HCT116 (cell line): ENCODE measurements at regions not wholly inside any gene's neighbourhood (a gene's known extent, or its start where the extent isn't known, plus 50 kb on each side); places are given as distances from the start of the nearest gene placed in this dataset.

Experiments
- CTCF ChIP-seq, 3 experiments: fragments of 200-600 bp in 1 of 3; sonication (generic) in 1 of 3; IDR thresholded peaks in 2 of 3; conservative IDR thresholded peaks in 1 of 3; 2 replicates each; pipeline ENCODE4 v1.5.1; 2012 to 2017; ENCODE audit warnings: low read depth in 2 of 3, low read length in 2 of 3, antibody characterized with exemption in 1 of 3, borderline replicate concordance in 1 of 3, control low read depth in 1 of 3, mild to moderate bottlenecking in 1 of 3, mixed read lengths in 1 of 3, mixed run types in 1 of 3, moderate library complexity in 1 of 3; ENCODE audit not compliant: insufficient read depth in 1 of 3
- EZH2 ChIP-seq: fragments of 200-600 bp; sonication (generic); IDR thresholded peaks from 2 replicates; pipeline ENCODE4 v1.6.1; 2017; ENCODE audit warnings: antibody characterized with exemption, mixed run types
- FOSL1 ChIP-seq: IDR thresholded peaks from 2 replicates; pipeline ENCODE4 v1.6.1; 2012; ENCODE audit warnings: low read depth
- MAX ChIP-seq: IDR thresholded peaks from 2 replicates; pipeline ENCODE4 v1.6.1; 2012
- POLR2A ChIP-seq: IDR thresholded peaks from 2 replicates; pipeline ENCODE4 v1.7.0; 2011; ENCODE audit warnings: borderline replicate concordance; ENCODE audit not compliant: insufficient read depth, insufficient read length; ENCODE audit errors: extremely low read depth
- POLR2AphosphoS5 ChIP-seq: IDR thresholded peaks from 2 replicates; pipeline ENCODE4 v1.6.1; 2011; ENCODE audit warnings: mild to moderate bottlenecking, low read depth, low read length, moderate library complexity
- RAD21 ChIP-seq: IDR thresholded peaks from 2 replicates; pipeline ENCODE4 v1.6.1; 2012; ENCODE audit warnings: low read depth, mild to moderate bottlenecking
- REST ChIP-seq: IDR thresholded peaks from 2 replicates; pipeline ENCODE4 v1.6.1; 2012; ENCODE audit warnings: low read depth
- SIN3A ChIP-seq: IDR thresholded peaks from 2 replicates; pipeline ENCODE4 v1.6.1; 2012; ENCODE audit warnings: low read depth
- SP1 ChIP-seq: IDR thresholded peaks from 2 replicates; pipeline ENCODE4 v1.6.1; 2012; ENCODE audit warnings: low read depth
- TCF7L2 ChIP-seq: IDR thresholded peaks from 2 replicates; pipeline ENCODE4 v1.7.0; 2011; ENCODE audit warnings: borderline replicate concordance, inconsistent platforms; ENCODE audit not compliant: insufficient read depth, insufficient read length; ENCODE audit errors: extremely low read depth
- YY1 ChIP-seq: IDR thresholded peaks from 2 replicates; pipeline ENCODE4 v1.6.1; 2011; ENCODE audit warnings: low read length, low read depth, moderate library complexity, mild to moderate bottlenecking; ENCODE audit not compliant: insufficient replicate concordance; ENCODE audit errors: extremely low read depth

GRCh38 chr17:13947499-13947898 is 121.8 kb upstream of the COX10 start:
- no peak for TF ChIP-seq CTCF (IDR thresholded peaks at IDR 0.05 in 2 of 3, conservative IDR thresholded peaks at IDR 0.05 in 1 of 3; ENCODE audit: borderline replicate concordance in 1 of 3, insufficient read depth in 1 of 3, low read depth in 2 of 3, low read length in 2 of 3)
- TF ChIP-seq POLR2A: no peak
- TF ChIP-seq SP1: no peak
- no peak for TF ChIP-seq POLR2AphosphoS5
- no peak for TF ChIP-seq REST
- no peak for TF ChIP-seq TCF7L2
- TF ChIP-seq SIN3A: no peak
- TF ChIP-seq MAX: no peak
- TF ChIP-seq YY1: no peak
- TF ChIP-seq RAD21: no peak
- TF ChIP-seq FOSL1: no peak
- TF ChIP-seq EZH2: no peak
